ENCODE measurements at regions not wholly inside any gene's neighbourhood (a gene's known extent, or its start where the extent isn't known, plus 50 kb on each side); places are given as distances from the start of the nearest gene placed in this dataset.

GRCh38 chr21:20760221-20760620 is 238.0 kb upstream of the NCAM2 start:
- TF ChIP-seq POLR2A (IDR thresholded peaks at IDR 0.05): no peak
- TF ChIP-seq CTCF (IDR thresholded peaks at IDR 0.05 in 8 of 11, conservative IDR thresholded peaks at IDR 0.05 in 3 of 11): no peak
- no peak for TF ChIP-seq POLR2AphosphoS5 (IDR thresholded peaks at IDR 0.05)
